GM12801 (cell line): ENCODE measurements at regions not wholly inside any gene's neighbourhood (a gene's known extent, or its start where the extent isn't known, plus 50 kb on each side); places are given as distances from the start of the nearest gene placed in this dataset.

ENCODE experiments used
- CTCF ChIP-seq: IDR thresholded peaks from one replicate; pipeline ENCODE4 v1.5.1; 2011; ENCODE audit warnings: control low read depth; ENCODE audit not compliant: insufficient read length; ENCODE audit errors: extremely low read depth

GRCh38 chr2:43020990-43021669 lies 205.3 kb downstream of the ZFP36L2 start:
- no peak for TF ChIP-seq CTCF

- no peak for TF ChIP-seq CTCF
Measured at GRCh38 chr2:43020296-43020695, 206.1 kb downstream of the ZFP36L2 start.

GRCh38 chr2:43019536-43020183 lies 206.7 kb downstream of the ZFP36L2 start:
- TF ChIP-seq CTCF = no peak

- no peak for TF ChIP-seq CTCF
Measured at GRCh38 chr2:43019025-43019367, 207.4 kb downstream of the ZFP36L2 start.

- no peak for TF ChIP-seq CTCF
Measured at GRCh38 chr2:43018179-43019024, 208.0 kb downstream of the ZFP36L2 start.

- no peak for TF ChIP-seq CTCF
Measured at GRCh38 chr2:43013821-43014345, 212.5 kb downstream of the ZFP36L2 start.

- TF ChIP-seq CTCF = no peak
Measured at GRCh38 chr2:43012966-43013365, 213.4 kb downstream of the ZFP36L2 start.
